PC-3 (cell line): ENCODE measurements at regions not wholly inside any gene's neighbourhood (a gene's known extent, or its start where the extent isn't known, plus 50 kb on each side); places are given as distances from the start of the nearest gene placed in this dataset.

Source experiments
- EZH2phosphoT487 ChIP-seq: fragments of 300-600 bp; sonication (generic); IDR thresholded peaks from 2 replicates; pipeline ENCODE4 v1.6.1; 2018; ENCODE audit warnings: mild to moderate bottlenecking, antibody characterized with exemption, low read length, borderline replicate concordance
- TF ChIP-seq, protein P1 (sequence below): fragments of 300-600 bp; sonication (generic); conservative IDR thresholded peaks from 2 replicates; pipeline ENCODE4 v1.5.1; 2017; ENCODE audit warnings: antibody characterized with exemption, low read depth, mild to moderate bottlenecking, low read length

DNA sequence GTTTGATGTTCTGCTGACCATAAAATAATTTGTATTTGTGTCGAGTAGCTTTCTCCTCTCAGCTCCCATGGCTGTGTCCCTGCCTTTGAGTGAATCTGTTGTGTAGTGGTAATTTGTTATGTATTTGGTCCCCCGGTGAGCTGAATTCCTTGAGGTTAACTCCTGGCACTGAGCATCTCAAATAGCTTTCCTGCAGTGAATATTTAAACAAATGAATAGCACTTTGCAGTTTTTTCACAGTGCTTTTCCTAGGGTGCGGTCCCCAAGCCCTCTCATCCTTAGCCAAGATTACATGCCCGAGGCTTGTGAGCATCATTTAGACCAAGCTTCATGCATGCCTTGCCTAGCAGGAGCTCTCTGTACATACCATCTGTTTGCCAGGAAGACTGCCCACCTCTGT is 74.2 kb downstream of the CLDN34 start:
- TF ChIP-seq, protein P1, sequence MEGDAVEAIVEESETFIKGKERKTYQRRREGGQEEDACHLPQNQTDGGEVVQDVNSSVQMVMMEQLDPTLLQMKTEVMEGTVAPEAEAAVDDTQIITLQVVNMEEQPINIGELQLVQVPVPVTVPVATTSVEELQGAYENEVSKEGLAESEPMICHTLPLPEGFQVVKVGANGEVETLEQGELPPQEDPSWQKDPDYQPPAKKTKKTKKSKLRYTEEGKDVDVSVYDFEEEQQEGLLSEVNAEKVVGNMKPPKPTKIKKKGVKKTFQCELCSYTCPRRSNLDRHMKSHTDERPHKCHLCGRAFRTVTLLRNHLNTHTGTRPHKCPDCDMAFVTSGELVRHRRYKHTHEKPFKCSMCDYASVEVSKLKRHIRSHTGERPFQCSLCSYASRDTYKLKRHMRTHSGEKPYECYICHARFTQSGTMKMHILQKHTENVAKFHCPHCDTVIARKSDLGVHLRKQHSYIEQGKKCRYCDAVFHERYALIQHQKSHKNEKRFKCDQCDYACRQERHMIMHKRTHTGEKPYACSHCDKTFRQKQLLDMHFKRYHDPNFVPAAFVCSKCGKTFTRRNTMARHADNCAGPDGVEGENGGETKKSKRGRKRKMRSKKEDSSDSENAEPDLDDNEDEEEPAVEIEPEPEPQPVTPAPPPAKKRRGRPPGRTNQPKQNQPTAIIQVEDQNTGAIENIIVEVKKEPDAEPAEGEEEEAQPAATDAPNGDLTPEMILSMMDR, result no peak
- TF ChIP-seq EZH2phosphoT487, result no peak
